Progenitor cell of endocrine pancreas (in vitro differentiated cells): ENCODE measurements at regions not wholly inside any gene's neighbourhood (a gene's known extent, or its start where the extent isn't known, plus 50 kb on each side); places are given as distances from the start of the nearest gene placed in this dataset.
A peak's percentile ranks its signal among the peaks of the same experiment; 100 is the strongest.

Experiments
- DNase-seq: peaks from one replicate; pipeline ENCODE4 v3.0.0; 2021; ENCODE audit warnings: low spot score; ENCODE audit not compliant: unreplicated experiment
- H3K27ac Mint-ChIP-seq: 2 replicates; pipeline ENCODE4 v1.8.0; 2021; ENCODE audit warnings: mild to moderate bottlenecking, moderate library complexity, mixed read lengths
- H3K27me3 Mint-ChIP-seq: 2 replicates; pipeline ENCODE4 v1.8.0; 2021; ENCODE audit warnings: mixed read lengths
- H3K36me3 Mint-ChIP-seq: 2 replicates; pipeline ENCODE4 v1.8.0; 2022; ENCODE audit warnings: mixed read lengths; ENCODE audit not compliant: insufficient read depth
- H3K4me1 Mint-ChIP-seq: 2 replicates; pipeline ENCODE4 v1.8.0; 2021; ENCODE audit warnings: low read depth, mixed read lengths
- H3K4me3 Mint-ChIP-seq: 2 replicates; pipeline ENCODE4 v1.8.0; 2021; ENCODE audit warnings: low read depth, mild to moderate bottlenecking, moderate library complexity, mixed read lengths
- H3K9me3 Mint-ChIP-seq: 2 replicates; pipeline ENCODE4 v1.8.0; 2021; ENCODE audit warnings: low read depth, mixed read lengths
- CTCF ChIP-seq: fragments of 200-600 bp; sonication (generic); IDR thresholded peaks from one replicate; pipeline ENCODE4 v1.5.0; 2021; ENCODE audit warnings: antibody characterized with exemption, mild to moderate bottlenecking; ENCODE audit not compliant: unreplicated experiment

DNA sequence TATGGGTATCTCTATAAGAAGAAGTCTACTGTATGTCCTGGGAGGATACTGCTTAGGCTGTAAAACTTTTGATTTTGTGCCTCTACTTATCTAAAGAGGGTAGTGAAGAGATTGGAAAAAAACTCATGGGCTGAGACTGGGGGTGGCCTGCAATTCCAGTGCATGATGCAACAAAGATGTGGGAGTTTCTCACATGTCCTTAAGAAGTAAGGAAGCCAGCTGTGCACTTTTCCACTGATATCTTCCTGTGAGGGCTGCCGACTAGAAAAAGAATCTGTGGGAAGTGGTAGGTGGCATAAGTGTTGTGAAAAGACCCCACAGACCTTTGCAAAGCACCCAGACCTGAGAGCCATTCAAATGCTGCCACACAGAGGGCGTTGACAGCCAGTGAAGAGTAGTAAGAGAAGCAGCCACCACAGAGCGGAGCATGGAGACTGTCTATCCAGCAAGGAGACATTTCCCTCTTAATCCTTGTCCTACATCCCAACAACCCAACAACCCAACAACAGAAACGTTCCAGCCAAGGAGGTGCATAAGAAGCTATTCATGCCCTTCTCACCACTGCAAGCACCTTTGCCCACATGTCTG is 65.1 kb downstream of the PFDN4 start:
- no peak for DNase-seq
- Mint-ChIP-seq H3K36me3 (no peaks in the 10 kb centered on the region), H3K4me3 (no peak overlapping the region), H3K27me3 (no peaks in the 10 kb centered on the region), H3K9me3 (no peaks in the 10 kb centered on the region), H3K4me1 (peaks cover 16% of the 10 kb centered on the region), H3K27ac (no peak overlapping the region)
- no peak for TF ChIP-seq CTCF

DNA sequence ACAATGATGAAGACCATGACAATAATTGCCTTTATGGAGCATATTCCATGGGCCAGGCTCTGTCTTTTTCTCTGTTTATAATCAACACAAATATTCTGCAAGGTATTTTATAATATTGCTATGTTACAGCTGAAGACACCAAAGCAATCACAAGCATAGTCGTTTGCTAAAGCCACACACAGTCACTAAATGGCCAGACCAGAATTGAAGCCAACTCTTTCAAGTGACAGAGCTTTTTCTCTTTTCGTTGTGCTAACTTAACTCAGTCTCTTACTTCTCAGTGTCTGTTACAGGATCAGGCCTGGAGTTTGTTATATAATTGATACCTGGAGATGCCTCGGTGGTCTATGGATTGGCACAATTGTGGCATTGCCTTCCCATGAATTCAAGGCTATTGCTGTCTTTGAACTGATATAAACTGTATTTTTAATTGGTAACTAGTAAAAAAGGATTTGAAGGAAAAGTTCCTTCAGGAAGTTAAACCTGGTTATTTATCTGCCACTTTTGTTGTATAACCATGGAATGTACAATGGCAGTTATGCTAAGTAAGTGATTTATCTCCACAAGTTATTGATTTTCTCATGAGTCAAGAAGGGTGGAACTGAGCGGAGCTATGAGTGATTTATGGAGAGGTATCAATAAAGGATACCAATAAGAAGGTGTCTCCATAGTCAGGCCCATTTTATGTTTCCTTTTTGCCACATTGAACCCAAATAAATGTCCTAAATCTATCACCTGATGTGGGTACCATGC is 67.6 kb downstream of the PFDN4 start:
- H3K4me3 Mint-ChIP-seq, result no peak overlapping the region

DNA sequence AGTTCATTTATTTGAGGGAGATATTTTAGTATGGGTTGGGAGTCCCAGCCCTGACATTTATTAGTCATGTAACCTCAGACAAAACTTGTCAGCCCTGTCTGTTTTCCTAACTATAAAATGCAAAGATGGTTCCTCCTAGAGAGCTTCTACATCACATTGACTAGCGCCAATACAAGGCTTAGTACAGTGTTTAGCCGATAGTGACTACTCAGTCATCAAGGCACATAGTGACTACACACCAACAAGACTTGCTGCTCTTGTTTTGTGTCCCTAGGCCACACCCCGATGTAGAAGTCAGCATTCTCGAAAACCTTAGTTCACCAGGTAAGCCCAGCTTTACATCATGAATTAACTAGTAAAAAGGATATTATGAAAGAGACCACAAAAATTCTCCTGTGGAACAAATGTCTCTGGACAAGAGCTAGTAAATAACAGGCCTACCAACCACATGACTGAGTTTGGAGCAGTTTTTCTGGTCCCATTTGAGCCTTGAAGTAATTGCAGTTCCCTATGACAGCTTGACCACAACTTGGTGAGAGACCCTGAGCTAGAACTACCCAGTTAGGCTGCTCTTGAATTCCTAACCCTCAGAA is 68.8 kb downstream of the PFDN4 start:
- H3K9me3 Mint-ChIP-seq, result no peaks in the 10 kb centered on the region
- H3K4me1 Mint-ChIP-seq, result peaks cover 15% of the 10 kb centered on the region
- no peak overlapping the region for H3K4me3 Mint-ChIP-seq
- no peak overlapping the region for H3K27ac Mint-ChIP-seq
- no peaks in the 10 kb centered on the region for H3K36me3 Mint-ChIP-seq
- DNase-seq, result no peak
- no peak for TF ChIP-seq CTCF
- H3K27me3 Mint-ChIP-seq, result no peaks in the 10 kb centered on the region

More for the DNA sequence above, 67.6 kb downstream of the PFDN4 start:
- H3K36me3 Mint-ChIP-seq, result no peaks in the 10 kb centered on the region
- DNase-seq, result no peak
- no peaks in the 10 kb centered on the region for H3K27me3 Mint-ChIP-seq
- H3K27ac Mint-ChIP-seq, result peak overlapping the region; percentile 50
- TF ChIP-seq CTCF, result no peak
- no peaks in the 10 kb centered on the region for H3K9me3 Mint-ChIP-seq
- H3K4me1 Mint-ChIP-seq, result peaks cover 15% of the 10 kb centered on the region

GRCh38 chr20:54278262-54278661 is 70.4 kb downstream of the PFDN4 start:
- TF ChIP-seq CTCF, result no peak
- DNase-seq, result no peak
- peaks cover 15% of the 10 kb centered on the region for H3K4me1 Mint-ChIP-seq
- no peak overlapping the region for H3K27ac Mint-ChIP-seq
- H3K27me3 Mint-ChIP-seq, result no peaks in the 10 kb centered on the region
- H3K4me3 Mint-ChIP-seq, result no peak overlapping the region
- no peaks in the 10 kb centered on the region for H3K36me3 Mint-ChIP-seq
- H3K9me3 Mint-ChIP-seq, result no peaks in the 10 kb centered on the region

DNA sequence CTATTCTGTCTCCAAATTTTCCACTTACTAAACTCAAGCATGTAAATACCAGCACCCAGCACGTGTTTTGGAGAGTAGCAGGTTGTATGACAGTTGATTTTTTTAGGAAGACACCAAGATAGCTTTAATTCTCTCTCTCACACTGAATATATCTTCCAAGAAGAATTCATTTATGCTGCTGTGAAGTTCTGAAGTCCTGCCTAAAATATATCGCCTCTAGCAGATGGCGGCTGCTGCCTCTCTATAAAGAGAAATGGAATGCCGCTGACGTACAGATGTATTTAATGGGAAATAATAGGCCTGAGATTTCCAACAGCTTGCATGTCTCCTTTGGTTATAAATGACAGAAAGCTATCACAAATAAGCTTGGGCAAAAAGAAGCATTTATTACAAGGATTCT is 74.7 kb downstream of the PFDN4 start:
- Mint-ChIP-seq H3K27ac (no peak overlapping the region), H3K9me3 (peaks cover 6% of the 10 kb centered on the region), H3K36me3 (no peaks in the 10 kb centered on the region), H3K4me3 (no peak overlapping the region), H3K4me1 (peaks cover under 1% of the 10 kb centered on the region), H3K27me3 (no peaks in the 10 kb centered on the region)
- no peak for TF ChIP-seq CTCF
- DNase-seq, result no peak
